C4-2B (cell line): ENCODE measurements at regions not wholly inside any gene's neighbourhood (a gene's known extent, or its start where the extent isn't known, plus 50 kb on each side); places are given as distances from the start of the nearest gene placed in this dataset.

ENCODE experiments used
- ZFX ChIP-seq: fragments of 450-650 bp; IDR thresholded peaks from 2 replicates; pipeline ENCODE4 v1.6.1; 2017
- TF ChIP-seq, protein P1 (sequence below): fragments of 450-650 bp; conservative IDR thresholded peaks from 2 replicates; pipeline ENCODE4 v1.5.1; 2017; ENCODE audit warnings: mild to moderate bottlenecking

DNA sequence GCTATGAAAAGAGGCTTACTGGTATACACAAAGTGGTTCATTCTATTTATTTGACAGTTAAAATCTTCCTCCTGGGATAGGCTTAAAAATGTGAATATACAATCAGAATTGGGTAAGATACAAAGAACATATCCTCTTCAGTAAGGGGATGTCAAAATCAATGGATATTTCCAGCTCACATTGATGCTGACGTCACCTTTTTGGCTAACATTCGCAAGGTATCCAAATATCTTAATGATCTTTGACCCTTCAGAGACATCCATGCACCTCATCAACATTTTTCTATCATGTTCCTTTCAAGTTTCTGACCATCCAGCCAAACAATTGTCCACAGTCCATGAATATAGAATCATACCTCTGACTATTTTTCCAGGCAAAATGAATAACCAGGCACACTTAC is 697.3 kb downstream of the NR2F2 start:
- TF ChIP-seq, protein P1, sequence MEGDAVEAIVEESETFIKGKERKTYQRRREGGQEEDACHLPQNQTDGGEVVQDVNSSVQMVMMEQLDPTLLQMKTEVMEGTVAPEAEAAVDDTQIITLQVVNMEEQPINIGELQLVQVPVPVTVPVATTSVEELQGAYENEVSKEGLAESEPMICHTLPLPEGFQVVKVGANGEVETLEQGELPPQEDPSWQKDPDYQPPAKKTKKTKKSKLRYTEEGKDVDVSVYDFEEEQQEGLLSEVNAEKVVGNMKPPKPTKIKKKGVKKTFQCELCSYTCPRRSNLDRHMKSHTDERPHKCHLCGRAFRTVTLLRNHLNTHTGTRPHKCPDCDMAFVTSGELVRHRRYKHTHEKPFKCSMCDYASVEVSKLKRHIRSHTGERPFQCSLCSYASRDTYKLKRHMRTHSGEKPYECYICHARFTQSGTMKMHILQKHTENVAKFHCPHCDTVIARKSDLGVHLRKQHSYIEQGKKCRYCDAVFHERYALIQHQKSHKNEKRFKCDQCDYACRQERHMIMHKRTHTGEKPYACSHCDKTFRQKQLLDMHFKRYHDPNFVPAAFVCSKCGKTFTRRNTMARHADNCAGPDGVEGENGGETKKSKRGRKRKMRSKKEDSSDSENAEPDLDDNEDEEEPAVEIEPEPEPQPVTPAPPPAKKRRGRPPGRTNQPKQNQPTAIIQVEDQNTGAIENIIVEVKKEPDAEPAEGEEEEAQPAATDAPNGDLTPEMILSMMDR, result no peak
- TF ChIP-seq ZFX, result no peak
